Ishikawa (cell line): ENCODE measurements at regions not wholly inside any gene's neighbourhood (a gene's known extent, or its start where the extent isn't known, plus 50 kb on each side); places are given as distances from the start of the nearest gene placed in this dataset.

ENCODE experiments used
- CEBPB ChIP-seq: IDR thresholded peaks from 2 replicates; pipeline ENCODE4 v1.6.1; 2012
- CREB1 ChIP-seq: IDR thresholded peaks from 2 replicates; pipeline ENCODE4 v1.6.1; 2012; ENCODE audit warnings: low read depth
- EGR1 ChIP-seq: IDR thresholded peaks from 2 replicates; pipeline ENCODE4 v1.6.1; 2012
- EP300 ChIP-seq: IDR thresholded peaks from 2 replicates; pipeline ENCODE4 v1.6.1; 2012; ENCODE audit warnings: borderline replicate concordance
- FOXM1 ChIP-seq: IDR thresholded peaks from 2 replicates; pipeline ENCODE4 v1.6.1; 2012; ENCODE audit warnings: low read depth, borderline replicate concordance
- MAX ChIP-seq: IDR thresholded peaks from 2 replicates; pipeline ENCODE4 v1.6.1; 2012
- NFIC ChIP-seq: IDR thresholded peaks from 2 replicates; pipeline ENCODE4 v1.6.1; 2012
- RAD21 ChIP-seq: IDR thresholded peaks from 2 replicates; pipeline ENCODE4 v1.6.1; 2012; ENCODE audit warnings: low read depth
- REST ChIP-seq: IDR thresholded peaks from 2 replicates; pipeline ENCODE4 v1.6.1; 2012; ENCODE audit warnings: low read depth, mild to moderate bottlenecking
- TAF1 ChIP-seq: IDR thresholded peaks from 2 replicates; pipeline ENCODE4 v1.6.1; 2012; ENCODE audit warnings: low read depth, mild to moderate bottlenecking
- TCF12 ChIP-seq: IDR thresholded peaks from 2 replicates; pipeline ENCODE4 v1.6.1; 2012; ENCODE audit warnings: low read depth
- TEAD4 ChIP-seq: IDR thresholded peaks from 2 replicates; pipeline ENCODE4 v1.6.1; 2012
- USF1 ChIP-seq: IDR thresholded peaks from 2 replicates; pipeline ENCODE4 v1.6.1; 2012
- YY1 ChIP-seq: IDR thresholded peaks from 2 replicates; pipeline ENCODE4 v1.6.1; 2012; ENCODE audit warnings: low read depth
- ZBTB7A ChIP-seq: IDR thresholded peaks from 2 replicates; pipeline ENCODE4 v1.6.1; 2012; ENCODE audit warnings: low read depth

GRCh38 chr2:240299710-240300068 lies 135.8 kb upstream of the GPC1 start:
- TF ChIP-seq MAX, result no peak
- TF ChIP-seq YY1, result no peak
- TF ChIP-seq EGR1, result no peak
- no peak for TF ChIP-seq CEBPB

GRCh38 chr2:240300261-240300821 lies 135.1 kb upstream of the GPC1 start:
- TF ChIP-seq CEBPB (no peak), MAX (no peak)

GRCh38 chr2:240300840-240301239 lies 134.6 kb upstream of the GPC1 start:
- no peak for TF ChIP-seq CEBPB
- no peak for TF ChIP-seq EGR1
- no peak for TF ChIP-seq ZBTB7A
- no peak for TF ChIP-seq YY1
- TF ChIP-seq REST, result no peak
- no peak for TF ChIP-seq TEAD4
- TF ChIP-seq EP300, result no peak
- TF ChIP-seq TCF12, result no peak
- no peak for TF ChIP-seq RAD21
- TF ChIP-seq CREB1, result no peak

GRCh38 chr2:240301256-240301795 lies 134.1 kb upstream of the GPC1 start:
- TF ChIP-seq MAX, result no peak
- no peak for TF ChIP-seq YY1
- TF ChIP-seq NFIC, result no peak
- TF ChIP-seq ZBTB7A, result no peak
- no peak for TF ChIP-seq CREB1
- no peak for TF ChIP-seq USF1
- no peak for TF ChIP-seq TAF1
- no peak for TF ChIP-seq EP300
- no peak for TF ChIP-seq FOXM1

GRCh38 chr2:240302041-240302440 lies 133.4 kb upstream of the GPC1 start:
- no peak for TF ChIP-seq RAD21
- no peak for TF ChIP-seq ZBTB7A
- no peak for TF ChIP-seq TCF12
- no peak for TF ChIP-seq TAF1
- TF ChIP-seq MAX, result no peak
- TF ChIP-seq EGR1, result no peak
- TF ChIP-seq NFIC, result no peak
- no peak for TF ChIP-seq EP300
- no peak for TF ChIP-seq TEAD4
- TF ChIP-seq USF1, result no peak
- no peak for TF ChIP-seq FOXM1
- TF ChIP-seq CEBPB, result no peak
- no peak for TF ChIP-seq YY1
- TF ChIP-seq REST, result no peak

GRCh38 chr2:240302933-240303595 lies 132.4 kb upstream of the GPC1 start:
- TF ChIP-seq RAD21 (no peak), REST (no peak), NFIC (no peak), TCF12 (no peak), FOXM1 (no peak), MAX (no peak), USF1 (no peak), ZBTB7A (no peak), TAF1 (no peak), YY1 (no peak), CREB1 (no peak), EGR1 (no peak), TEAD4 (no peak), CEBPB (no peak), EP300 (no peak)
